ENCODE measurements at regions not wholly inside any gene's neighbourhood (a gene's known extent, or its start where the extent isn't known, plus 50 kb on each side); places are given as distances from the start of the nearest gene placed in this dataset.
A peak's percentile ranks its signal among the peaks of the same experiment; 100 is the strongest.

GRCh38 chr11:36809303-36809702, 211.3 kb upstream of the RAG2 start:
- DNase-seq, result no peak

GRCh38 chr11:36807871-36808270, 209.8 kb upstream of the RAG2 start:
- DNase-seq, result no peak

GRCh38 chr11:36803084-36803483, 205.0 kb upstream of the RAG2 start:
- no peak for DNase-seq

DNA sequence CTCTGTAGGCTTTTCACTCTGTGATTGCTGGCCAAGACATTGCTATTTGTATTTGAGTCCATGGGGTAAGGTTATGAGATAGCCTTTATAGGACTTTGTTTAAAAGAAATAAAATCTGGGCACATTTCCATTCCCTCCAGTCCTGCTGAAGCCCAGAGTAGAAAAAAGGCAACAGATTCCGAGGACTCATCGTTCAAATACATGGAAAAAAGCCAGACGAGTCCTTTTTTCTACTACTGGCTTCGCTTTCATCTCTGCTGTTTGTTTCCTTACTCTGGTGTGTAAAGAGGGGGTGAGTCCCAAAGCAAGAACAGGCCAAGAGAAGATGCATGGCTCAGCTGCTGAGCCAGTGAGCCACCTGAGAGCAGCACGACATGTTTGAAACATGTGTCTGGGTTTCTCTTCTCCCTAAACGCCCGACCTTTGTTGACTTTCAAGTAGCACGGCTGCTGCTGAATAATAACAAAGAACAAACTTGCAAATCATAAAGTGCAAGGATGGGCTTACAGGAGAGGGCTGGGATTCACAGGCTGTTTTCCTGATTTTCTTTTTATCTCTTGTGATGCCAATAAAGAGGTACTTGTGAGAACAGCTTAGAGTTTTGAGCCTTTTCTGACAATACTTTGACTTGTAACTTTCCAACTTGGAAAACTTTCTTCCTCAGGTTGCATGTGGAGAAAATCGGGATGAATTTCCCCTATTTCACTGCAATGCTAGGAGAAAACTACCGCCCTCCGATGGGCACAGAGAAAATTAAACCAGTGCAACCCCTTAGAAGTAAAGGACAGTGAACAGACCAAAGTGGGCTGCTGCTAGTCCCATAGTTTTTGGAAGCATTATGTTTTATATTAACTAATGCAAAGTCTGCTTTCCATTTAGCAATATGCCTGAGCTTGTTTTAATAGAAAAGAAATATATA, 195.2 kb upstream of the RAG2 start:
- DNase-seq, result no peak

- DNase-seq, result no peak
Observed at GRCh38 chr11:36791957-36792356, 193.9 kb upstream of the RAG2 start.

DNA sequence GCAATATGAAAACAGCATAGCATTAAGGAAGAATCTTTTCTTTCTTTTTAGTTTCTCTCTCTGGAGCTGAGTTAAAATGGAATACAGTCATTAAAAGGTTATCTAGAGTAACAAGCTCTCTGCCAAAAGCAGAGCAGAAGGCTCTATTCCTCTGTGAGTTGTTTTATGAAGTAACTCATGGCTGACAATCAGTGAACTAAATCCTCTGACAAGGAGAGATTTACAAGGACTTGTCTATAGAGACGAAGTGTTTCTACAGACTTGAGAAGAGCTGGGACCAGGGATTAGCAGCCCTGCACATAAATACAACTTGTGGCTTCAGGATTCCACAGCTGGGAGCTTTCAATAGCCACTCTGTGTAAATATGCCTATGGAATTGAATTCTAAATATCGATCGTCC, 192.5 kb upstream of the RAG2 start:
- no peak for DNase-seq

DNA sequence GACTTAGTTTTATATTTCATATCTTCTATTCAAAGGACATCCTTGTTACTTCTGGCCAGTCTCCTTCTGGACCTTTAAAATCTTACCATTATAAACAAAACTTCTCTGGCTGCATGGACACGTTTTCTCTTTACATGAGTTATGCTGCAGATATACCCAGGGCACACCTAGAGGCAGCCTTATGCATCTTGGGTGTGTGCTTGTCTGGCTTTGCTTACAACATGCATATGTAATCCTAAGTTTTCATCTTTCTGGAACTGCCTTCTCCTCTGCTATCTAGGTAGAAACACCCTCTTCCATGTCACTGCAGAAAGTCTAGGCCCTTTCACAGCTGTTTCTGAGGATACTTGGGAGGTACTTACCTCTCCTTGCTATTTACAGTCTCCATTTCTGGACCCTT, 185.8 kb upstream of the RAG2 start:
- DNase-seq, result no peak

DNA sequence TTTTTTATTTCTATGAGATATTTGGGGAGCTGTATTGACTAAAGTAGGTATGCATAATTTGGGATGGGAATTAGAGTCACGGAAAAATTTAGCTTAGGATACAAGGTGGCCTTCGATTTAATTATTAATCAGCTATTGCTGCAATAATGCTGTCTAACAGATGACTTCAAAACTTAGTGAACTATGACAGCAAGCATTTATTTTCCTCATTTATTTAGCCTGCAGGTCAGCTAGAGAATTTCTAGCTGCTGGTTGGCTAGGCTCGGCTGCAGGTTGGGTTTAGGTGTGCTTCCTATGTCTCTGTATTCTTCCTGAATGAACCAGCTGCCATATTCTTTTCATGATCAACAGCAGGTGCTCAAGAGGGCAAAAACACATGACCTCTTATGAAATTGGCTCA, 181.8 kb upstream of the RAG2 start:
- DNase-seq, result no peak

GRCh38 chr11:36777311-36777710, 179.3 kb upstream of the RAG2 start:
- no peak for DNase-seq

- no peak for DNase-seq
Observed at GRCh38 chr11:36775756-36776155, 177.7 kb upstream of the RAG2 start.

DNA sequence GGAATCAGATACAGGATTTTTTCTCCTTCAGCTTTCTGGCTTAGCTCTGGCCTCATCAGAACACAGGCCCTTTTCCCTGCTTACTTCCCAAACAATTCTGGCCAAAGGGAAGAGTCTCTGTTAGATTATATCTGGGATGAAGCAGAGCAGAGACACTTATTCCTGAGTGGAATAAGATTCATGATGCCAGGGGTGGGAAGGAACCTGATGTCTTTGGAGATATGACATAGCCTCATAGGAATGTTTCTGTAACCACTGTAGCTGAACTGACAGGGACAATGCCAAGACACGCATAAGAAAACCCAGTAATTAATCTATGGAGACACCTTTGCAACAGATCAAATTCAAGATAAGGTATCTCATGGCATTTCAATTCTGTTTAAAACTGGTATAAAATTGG, 177.1 kb upstream of the RAG2 start:
- no peak for DNase-seq

GRCh38 chr11:36774603-36775002, 176.6 kb upstream of the RAG2 start:
- DNase-seq, result no peak

- no peak for DNase-seq
Observed at GRCh38 chr11:36763187-36763586, 165.2 kb upstream of the RAG2 start.

DNA sequence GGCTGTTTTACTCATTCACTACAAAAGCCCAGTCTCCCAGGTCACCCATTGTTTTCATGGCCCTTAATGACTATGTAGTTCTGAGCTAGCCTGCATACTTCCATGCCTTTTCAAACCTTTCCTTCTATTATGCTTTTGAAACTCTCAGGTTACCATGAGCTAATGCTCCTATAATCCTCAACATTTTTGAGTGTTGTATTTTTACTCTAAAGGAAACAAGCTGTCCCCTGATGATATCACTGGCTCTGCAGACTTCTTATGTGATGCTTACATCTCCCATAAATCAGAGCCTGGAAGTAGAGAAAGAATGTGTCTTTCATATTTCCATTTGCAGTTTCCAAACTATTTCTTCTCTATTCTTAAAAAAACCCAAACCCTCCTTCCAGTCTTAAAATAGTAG, 159.0 kb upstream of the RAG2 start:
- no peak for DNase-seq

GRCh38 chr11:36753960-36754359, 155.9 kb upstream of the RAG2 start:
- DNase-seq, result no peak

- DNase-seq, result no peak
Observed at GRCh38 chr11:36751996-36752395, 154.0 kb upstream of the RAG2 start.

DNA sequence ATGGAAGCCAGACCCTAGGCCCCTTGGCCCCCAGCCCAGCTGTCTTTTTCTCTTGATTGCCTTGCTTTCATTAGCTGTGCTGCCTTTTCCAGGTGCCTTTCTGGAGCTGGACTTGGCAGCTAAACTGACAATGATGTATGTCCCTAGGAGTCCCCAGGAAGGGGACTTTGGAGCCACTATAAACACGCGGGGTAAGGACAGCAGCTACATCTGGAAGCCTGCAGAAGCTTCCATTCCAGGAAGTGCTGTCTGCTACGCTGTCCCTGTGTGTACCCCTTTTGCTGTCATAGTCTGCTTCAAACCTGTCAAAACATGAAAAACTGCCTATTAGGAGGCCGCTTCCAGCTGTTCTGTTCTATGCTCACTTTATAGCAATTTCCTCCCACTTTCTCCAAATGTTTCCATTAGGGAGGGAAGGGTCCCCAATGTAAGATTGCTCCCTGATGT, 153.3 kb upstream of the RAG2 start:
- no peak for DNase-seq

- no peak for DNase-seq
Observed at GRCh38 chr11:36750349-36750748, 152.3 kb upstream of the RAG2 start.

DNA sequence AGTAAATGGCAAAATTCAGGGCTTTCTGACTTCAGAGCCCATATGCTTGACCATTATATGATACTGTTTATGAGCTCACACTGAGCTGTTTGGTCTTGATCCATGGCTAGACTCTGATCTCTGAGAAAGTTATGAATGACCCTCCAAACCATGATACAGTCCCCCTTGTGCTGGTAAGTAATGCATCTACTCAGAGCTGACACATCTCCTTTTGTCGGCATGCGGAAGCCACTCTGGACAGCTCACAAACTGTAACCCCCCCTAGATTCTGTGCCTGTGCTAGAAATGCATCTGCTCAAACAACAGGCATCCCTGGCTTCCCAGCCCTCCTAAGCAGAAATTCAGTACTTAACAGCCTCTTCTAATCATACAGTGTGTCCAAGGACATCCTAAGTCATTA, 150.8 kb upstream of the RAG2 start:
- DNase-seq, result no peak

GRCh38 chr11:36746886-36747710, 149.1 kb upstream of the RAG2 start:
- peak; percentile 63 to 86 for DNase-seq

GRCh38 chr11:36744375-36745168, 146.5 kb upstream of the RAG2 start:
- peak; percentile 14 to 56 for DNase-seq

- no peak for DNase-seq
Observed at GRCh38 chr11:36743039-36743438, 145.0 kb upstream of the RAG2 start.

DNA sequence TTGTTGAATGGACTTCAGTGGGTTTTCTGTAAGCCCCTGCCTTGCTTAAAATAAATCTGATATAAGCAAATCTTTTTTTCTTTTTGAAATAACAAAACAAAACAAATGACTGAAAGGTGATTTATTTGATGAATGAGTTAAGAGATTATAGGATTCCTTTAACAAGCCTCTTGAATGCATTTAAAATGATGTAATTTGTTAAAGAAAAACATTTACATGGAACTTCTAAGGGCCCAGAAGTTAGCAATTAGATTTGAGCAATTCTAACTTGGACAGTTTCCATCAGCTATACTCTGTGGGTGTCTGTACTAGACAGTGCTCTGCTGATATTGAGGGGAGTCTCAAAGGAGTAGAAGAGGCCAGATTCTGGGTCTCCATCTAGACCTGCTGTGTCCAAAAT, 143.5 kb upstream of the RAG2 start:
- no peak for DNase-seq
